SIG-M5 (cell line): ENCODE measurements at regions not wholly inside any gene's neighbourhood (a gene's known extent, or its start where the extent isn't known, plus 50 kb on each side); places are given as distances from the start of the nearest gene placed in this dataset.
A peak's percentile ranks its signal among the peaks of the same experiment; 100 is the strongest.

Experiments
- DNase-seq: peaks from one replicate; lab custom pipeline; 2025; lab: John Stamatoyannopoulos, UW

GRCh38 chr5:56513141-56513540, 280.0 kb upstream of the ANKRD55 start:
- DNase-seq = no peak

DNA sequence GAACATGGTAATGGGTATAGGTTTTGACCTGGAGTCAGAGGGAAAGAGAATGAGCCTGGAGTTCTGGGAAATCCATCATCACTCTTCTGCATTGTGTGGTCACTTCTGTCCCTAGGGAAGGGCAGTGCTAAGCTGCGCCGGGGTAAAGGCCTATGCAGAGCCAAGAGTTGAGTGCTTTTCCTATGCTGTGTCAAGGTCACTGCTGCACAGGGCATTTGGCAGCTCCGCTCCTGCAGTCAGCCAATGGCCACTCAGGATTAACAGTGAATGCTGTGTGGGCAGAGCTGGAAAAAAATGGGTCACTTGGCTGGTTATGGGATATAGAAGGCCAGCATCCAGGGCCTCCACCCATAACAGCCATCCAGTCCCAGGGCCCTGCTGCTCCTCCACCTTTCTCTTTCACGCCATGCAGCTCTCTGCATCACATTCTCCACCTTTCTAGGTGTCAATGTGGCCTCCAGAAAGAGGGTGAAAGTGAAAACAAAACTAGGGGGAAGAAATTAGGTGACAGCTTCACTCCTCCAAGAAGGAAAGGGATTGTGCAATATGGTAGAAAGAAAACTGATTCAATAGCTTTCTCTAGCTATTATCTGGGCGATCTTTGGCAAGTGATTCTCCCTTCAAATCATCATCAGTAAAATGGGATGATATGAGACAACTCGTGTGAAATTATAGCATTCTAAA, 279.3 kb upstream of the ANKRD55 start:
- DNase-seq = no peak

DNA sequence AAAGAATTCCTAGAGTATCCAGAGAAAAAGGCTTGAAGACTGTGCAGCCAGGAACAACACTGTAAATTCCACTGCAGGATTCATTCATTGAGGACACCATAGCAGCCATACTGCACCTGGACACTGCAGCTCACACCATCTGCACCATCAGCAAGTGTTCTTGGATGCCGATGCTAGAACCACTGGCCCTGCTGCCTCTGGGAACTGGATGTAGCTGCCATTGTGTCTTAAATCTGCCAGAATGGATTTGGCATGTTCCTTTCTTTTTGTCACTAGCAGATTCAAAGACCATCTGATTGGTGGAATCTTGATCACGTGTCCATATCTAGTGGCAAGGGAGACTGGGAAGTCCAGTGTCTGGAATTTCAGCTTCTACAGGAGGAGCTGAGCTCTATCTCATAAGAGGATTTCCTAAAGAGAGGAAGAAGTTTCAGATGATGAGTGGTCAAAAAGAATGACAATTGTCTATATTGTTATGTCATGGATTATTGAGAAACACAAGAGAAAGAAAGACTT, 278.3 kb upstream of the ANKRD55 start:
- no peak for DNase-seq

GRCh38 chr5:56508249-56508648, 275.1 kb upstream of the ANKRD55 start:
- no peak for DNase-seq

DNA sequence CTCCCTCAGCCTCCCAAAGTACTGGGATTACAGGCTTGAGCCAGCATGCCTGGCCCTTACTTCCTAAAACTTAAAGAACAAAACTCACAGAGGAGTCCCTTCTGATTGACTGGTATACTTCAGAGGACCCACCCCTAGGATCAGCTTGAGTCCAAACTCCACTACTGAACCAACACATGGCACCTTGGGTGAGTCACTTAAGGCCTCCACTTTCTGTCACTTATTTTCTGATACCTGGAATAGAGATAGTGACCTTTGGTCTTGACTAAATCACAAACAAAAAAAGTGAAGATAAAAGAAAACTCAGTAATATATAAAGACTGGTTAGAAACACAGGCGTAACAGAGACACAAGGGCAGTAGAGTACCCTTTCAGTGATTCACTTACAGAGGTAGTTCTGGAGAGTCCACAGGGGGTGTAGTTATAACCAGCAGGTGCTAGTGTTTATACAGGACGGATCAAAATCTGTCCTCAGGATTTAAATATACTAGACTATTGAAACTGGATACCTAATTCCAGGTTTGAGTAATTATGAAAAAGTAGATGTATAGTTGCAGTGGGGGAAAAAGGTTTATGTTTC, 274.3 kb upstream of the ANKRD55 start:
- DNase-seq = no peak

DNA sequence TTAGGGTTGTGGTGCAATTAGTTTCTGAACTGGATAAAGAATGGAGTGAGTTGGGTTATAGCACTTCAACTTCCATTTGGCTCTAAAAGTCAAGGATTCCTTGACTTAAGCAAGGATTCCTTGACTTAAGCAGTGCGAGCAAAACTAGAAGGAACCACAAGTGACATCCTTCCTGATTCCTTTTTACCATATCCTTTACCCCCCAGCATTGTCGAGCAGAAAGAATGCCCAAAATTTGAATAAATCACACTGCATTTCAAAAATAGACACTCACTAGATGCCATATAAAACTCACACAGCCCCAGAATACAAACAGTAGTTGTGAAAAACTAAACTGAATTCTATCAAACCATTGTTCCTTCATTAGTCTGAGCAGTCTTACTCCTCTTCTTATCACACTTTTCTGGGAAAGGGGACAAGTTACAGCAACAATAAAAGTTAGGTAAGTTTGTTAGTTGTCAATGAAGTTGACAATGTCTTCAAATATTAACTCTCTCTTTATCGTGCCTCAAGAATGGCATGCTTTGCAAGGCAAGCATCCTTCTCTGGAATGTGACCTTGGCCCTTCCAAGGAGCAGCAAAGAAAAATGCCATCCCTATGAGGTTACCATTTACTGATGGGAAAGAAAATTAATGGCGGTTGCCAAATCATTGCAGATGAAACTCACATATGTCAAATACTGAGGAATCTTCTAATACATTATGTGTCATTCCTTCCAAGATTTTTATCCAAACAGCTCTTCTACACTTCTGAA, 273.3 kb upstream of the ANKRD55 start:
- DNase-seq = no peak

DNA sequence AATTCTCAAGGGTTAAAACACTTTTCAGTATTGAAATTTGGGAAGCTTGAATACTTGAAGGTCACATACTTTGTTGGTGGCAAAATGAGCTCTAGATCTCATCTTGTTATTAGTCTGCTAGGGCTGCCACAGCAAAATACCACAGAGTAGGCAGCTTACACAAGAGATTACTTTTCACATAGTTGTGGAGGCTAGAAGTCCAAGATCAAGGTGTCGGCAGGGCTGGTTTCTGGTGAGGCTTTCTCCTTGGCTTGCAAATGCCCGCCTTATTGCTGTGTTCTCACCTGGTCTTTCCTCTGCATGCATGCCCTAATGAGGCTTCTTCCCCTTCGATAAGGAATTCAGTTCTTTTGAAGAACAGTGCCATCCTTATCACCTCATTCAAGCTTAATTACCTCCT, 270.8 kb upstream of the ANKRD55 start:
- DNase-seq = no peak

GRCh38 chr5:56501781-56502557, 268.8 kb upstream of the ANKRD55 start:
- no peak for DNase-seq

GRCh38 chr5:56499901-56500300, 266.8 kb upstream of the ANKRD55 start:
- no peak for DNase-seq

GRCh38 chr5:56499491-56499890, 266.4 kb upstream of the ANKRD55 start:
- DNase-seq = no peak

- DNase-seq = no peak
These were observed 265.7 kb upstream of the ANKRD55 start for GRCh38 chr5:56498759-56499395.

- DNase-seq = no peak
These were observed 263.5 kb upstream of the ANKRD55 start for GRCh38 chr5:56496581-56497063.

GRCh38 chr5:56494300-56494731, 261.2 kb upstream of the ANKRD55 start:
- DNase-seq = no peak

DNA sequence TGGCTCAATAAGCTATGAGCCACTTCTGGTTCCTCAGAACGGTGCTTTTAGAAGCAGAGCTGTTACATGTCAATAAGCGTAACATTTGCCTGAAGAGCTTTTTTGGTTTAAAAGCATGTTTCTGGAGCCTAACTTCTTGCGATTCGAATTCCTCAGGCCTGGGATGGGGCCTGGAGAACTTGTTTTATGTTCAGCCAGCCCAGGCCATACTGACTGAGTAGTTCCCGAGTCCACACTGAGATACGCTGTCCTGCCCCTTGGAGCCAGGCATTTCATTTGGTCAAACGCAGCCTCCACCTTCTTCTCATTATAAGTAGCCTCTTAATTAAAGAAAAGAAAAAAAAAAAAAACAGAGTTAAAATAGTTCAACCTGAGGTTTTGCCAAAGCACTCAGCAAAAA, 260.6 kb upstream of the ANKRD55 start:
- no peak for DNase-seq

DNA sequence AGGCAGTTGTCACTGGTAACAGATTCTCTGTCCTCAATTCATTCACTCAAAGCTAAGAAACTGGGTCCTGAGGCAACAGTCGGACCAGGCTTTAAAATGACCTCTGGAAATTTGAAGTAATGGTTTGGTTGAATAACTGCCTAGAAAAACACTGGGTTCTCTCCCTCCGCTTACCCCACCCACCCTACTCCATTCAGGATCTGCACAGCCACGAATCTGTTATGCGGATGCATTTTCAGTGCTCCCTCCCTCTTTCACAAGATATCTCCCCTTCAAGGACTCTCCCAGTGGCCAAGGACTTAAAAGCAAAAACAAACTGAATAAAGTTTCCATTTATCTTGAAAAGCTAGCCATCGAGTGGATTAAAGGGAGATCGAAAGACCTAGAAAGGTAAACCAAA, 260.2 kb upstream of the ANKRD55 start:
- DNase-seq = no peak

GRCh38 chr5:56492812-56493211, 259.7 kb upstream of the ANKRD55 start:
- DNase-seq = no peak

DNA sequence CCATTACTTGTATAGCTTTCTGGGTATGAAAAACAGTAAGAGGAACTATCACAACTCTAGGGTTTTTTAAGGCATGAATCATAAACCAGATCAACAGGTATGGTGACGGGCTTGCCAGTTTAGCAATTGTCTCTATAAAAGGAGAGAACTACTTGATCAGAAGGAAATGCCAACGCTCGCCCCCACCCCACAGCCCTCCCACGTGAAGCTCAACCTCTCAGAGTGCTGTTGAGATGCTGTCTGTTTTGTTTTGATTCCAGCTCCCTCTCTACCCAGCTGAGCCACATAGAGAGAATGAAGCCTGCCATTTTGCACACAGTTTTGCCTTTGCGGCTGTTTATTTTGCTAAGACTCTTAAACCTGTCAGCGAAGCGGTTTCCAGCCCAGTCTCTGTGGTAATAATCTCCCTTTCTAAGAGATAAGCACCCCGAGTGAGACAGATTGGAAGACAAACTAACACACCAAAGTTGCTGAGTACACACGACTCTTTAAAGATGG, 257.9 kb upstream of the ANKRD55 start:
- no peak for DNase-seq

GRCh38 chr5:56489272-56489671, 256.1 kb upstream of the ANKRD55 start:
- no peak for DNase-seq

DNA sequence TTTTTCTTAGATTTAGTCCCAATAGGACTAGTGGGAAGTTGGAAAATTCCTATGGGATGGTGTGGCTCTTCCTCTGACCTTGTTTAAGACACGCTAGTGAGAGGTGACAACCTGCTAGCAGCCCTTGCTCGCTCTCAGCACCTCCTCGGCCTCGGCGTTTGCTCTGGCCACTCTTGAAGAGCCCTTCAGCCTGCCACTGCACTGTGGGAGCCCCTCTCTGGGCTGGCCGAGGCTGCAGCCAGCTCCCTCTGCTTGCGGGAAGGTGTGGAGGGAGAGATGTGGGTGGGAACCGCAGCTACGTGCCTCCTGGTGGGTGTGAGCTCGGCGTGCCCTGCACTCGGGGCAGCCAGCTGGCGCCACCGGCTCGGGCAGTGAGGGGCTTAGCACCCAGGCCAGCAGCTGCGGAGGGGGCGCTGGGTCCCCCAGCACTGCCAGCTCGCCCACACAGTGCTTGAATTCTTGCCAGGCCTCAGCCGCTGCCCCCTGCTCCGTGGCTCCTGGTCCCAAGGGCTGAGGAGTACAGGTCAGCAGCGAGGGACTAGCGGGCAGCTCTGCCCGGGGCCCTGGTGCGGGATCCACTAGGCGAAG, 254.5 kb upstream of the ANKRD55 start:
- no peak for DNase-seq

DNA sequence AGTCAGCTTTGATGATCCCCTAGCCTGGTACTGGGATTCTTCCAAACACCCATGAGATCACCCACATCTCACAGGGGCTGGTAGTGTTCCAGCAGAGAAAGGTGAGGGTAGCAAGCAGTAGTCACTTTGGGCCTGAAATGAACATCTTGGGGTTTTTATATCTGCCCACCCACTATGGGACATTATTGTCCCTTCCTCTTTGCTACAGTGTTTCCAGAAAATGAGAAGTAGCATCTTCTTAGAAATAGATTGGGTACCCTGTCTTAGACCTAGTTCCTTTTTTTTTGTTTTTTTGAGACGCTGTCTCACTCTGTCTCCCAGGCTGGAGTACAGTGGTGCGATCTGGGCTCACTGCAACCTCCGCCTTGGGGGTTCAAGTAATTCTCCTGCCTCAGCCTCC, 249.2 kb upstream of the ANKRD55 start:
- DNase-seq = peak; percentile 50
